CD4-positive, alpha-beta T cell treated with Interleukin-15 for 4 hours (primary cell): ENCODE measurements at regions not wholly inside any gene's neighbourhood (a gene's known extent, or its start where the extent isn't known, plus 50 kb on each side); places are given as distances from the start of the nearest gene placed in this dataset.

Experiments
- DNase-seq: peaks from one replicate; pipeline ENCODE4 v3.0.0-alpha.2; 2020; ENCODE audit warnings: low spot score

DNA sequence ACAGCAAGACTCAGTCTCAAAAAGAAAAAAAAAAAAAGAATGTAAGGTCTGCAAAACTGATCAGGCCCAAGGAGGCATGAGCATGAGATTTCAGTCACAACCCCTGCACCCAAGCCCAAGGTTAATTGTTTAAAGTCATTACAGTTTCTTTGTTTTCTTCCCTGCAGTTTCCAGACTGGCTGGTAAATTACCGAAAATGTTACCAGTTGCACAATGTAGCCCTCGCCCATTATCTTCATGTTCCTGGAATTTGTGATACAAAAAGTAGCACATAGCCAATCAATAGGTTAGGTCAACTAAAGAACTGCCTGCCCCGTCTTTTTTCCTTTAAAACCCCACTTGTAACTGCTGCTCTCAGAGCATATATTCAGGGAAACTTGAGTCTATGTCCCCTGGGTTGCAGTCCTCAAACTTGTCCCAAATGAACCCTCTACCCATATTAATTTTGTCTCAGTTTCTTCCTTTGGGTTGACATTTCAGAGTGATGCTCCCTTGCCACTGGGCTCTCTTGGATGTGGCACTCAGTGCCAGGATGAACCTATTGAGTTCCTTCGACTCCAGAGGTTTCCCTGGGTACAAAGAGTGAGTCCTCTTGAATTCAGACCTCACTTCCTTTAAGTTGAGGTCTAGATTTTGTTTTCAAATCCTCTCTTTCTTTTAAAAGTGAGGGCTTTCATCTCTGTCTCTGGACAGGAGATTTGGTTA lies 216.2 kb upstream of the HS6ST1 start:
- no peak for DNase-seq

DNA sequence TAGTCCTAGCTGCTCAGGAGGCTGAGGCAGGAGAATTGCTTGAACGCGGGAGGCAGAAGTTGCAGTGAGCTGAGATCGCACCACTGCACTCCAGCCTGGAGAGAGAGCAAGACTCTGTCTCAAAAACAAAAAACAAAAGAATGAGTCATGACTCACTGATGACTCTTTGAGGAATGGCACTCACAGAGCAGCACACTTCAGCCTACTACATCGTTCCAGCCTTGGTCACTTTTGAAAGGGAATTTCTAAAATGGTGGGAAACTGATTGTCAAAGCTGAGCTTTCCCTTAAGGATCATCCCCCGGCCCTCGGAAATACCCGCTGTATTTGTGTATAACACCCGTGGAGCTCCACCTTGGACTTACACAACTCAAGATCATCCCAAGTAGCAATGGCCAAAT lies 217.3 kb upstream of the HS6ST1 start:
- no peak for DNase-seq

DNA sequence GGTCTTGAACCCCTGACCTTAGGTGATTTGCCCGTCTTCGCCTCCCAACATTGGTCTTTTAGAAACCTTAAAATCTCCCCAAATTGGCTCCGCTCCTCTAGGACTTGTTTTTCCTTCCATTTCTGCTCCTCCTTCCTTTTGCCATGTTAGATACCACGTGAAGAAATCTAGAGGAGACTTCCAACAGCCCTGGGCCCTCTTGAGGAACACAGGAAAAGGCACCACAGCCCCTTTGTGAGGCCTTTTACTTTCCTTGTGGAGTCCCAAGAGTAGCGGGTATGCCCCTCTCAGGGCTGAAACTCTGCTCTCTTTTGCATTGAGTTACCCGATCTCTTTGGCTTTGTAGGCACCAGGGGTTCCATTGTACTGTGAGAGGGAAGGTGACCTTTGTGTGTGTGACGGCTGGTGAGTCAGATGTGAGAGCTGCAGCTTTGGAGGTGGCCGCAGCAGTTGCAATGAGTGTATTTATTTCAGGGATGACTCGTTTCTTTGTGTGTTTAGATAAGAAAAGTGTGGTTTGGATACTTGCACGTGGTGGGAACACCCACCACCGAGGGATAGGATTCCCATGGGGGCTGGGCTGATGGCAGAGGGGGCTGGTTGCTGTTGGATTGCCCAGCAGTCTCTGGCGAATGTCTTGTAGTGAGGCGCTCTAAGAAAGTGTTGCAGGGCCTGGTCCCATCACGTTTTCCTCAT lies 218.4 kb upstream of the HS6ST1 start:
- DNase-seq = no peak

- DNase-seq = no peak
Measured at GRCh38 chr2:128537646-128538045, 219.0 kb upstream of the HS6ST1 start.

GRCh38 chr2:128538396-128538795 lies 219.7 kb upstream of the HS6ST1 start:
- no peak for DNase-seq

- no peak for DNase-seq
Measured at GRCh38 chr2:128540670-128541069, 222.0 kb upstream of the HS6ST1 start.

- DNase-seq = no peak
Measured at GRCh38 chr2:128541448-128541847, 222.8 kb upstream of the HS6ST1 start.

GRCh38 chr2:128543036-128543435 lies 224.4 kb upstream of the HS6ST1 start:
- DNase-seq = no peak

DNA sequence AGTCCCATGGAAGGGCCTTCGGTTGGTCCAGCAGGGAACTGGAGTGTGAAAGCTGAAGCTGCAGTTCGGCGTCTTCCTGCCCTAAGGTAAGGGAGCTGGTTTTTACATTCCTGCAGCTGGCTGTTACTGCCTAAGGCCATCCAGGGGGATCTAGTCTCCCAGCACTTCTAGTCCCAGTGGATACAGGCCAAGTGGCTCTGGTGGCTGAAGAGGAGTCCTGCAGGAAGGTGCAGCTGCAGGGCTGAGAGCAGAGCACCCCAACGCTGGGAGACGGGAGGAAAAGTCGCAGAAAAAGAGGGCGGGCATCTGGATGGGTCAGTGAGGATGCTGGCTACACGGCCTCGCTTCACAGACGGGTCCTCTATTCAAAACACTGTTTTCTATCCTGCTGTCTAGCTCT lies 225.0 kb upstream of the HS6ST1 start:
- no peak for DNase-seq

DNA sequence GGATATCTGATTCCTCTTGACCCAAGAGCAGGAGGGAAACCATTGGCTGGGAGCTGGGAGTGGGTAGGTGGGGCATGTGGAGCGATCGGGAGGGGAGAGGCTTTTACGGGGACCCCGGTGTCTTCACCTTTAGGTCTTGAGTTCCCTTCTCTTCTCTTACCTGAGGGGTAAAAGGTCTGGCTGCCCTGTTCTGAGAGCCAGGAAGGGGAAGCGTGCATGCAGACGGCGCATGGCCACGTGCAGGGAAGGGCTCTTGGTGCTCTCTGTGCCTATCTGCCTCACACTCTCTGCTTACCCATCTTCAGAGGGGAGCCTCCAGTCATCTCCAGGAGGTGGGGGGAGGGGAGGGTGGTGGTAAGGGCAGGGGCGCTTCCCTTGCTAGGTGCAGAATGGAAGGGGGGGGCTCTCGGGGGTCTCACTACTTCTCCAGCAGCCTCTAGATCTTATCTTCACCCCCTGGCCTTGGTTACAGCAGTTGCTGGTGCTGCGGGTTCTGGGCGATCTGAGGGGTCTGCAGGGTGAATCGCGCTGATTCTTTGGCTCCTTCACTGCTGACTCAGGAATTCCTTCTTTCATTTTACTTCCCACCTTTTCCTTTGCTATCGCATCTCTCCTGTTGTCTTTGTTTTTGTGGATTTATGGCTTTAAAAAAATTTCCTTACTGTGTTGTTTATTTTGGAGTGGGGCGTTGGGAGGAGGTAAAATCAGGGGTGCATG lies 225.8 kb upstream of the HS6ST1 start:
- no peak for DNase-seq

- no peak for DNase-seq
Measured at GRCh38 chr2:128545085-128545484, 226.4 kb upstream of the HS6ST1 start.

GRCh38 chr2:128545829-128546228 lies 227.2 kb upstream of the HS6ST1 start:
- no peak for DNase-seq

GRCh38 chr2:128547667-128548066 lies 229.0 kb upstream of the HS6ST1 start:
- DNase-seq = no peak

DNA sequence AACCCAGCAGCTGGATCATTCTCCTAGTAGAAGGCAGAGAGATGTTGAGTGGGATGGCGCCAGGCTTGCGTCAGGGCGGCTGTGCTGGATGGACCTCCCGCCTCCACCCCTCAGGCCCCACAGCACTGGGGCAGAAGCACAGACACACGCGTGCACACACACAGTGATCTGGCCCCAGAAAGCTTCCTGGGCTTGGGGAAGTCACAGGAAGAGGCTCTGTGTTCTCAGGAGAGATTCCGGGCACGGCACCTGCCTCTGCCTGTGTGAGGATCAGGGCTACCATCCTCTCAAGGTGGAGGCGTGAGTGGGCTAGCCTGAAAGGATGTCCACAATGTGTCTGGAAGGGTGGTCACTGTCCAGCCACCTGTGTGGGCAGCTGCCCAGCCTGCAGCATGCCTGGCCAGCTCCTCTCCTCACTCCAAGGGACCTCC lies 229.8 kb upstream of the HS6ST1 start:
- DNase-seq = no peak

DNA sequence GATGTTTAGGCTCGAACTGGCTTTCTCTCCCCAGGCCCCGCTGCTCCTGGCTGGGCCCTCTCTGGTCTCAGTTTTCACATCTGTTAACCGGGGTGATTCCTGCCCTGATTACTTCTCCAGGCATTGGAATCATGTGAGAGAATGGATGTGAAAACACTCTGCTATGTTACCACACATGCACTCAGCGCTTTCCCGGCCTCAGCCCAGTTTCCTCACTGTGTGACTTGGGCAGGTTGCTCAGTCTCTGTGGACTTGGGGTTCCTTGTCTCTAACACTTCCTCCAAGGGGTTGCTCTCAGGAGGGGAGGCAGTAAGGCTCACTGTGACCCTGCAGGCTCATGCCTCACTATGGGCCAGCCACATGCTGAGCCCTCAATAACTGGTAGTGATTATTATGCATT lies 230.4 kb upstream of the HS6ST1 start:
- DNase-seq = no peak

GRCh38 chr2:128549646-128550260 lies 231.1 kb upstream of the HS6ST1 start:
- DNase-seq = no peak

DNA sequence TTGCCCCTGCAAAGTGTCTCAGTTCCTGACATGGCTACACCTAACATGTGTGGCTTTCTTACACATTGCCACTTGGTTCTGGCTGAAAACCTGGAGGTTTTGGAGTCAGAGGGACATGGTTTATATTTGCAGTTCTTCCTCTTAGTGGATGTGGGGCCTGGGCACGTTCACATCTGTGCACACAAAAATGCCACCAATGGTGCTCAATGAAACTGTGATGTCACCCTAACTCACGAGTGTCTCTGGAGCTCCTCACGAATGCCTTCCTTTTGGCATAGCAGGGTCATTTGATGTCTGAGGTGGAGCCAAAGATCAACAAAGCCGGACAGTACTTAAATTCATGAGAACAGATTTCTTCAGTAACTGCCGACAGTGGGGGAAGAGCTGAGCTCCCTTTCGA lies 231.7 kb upstream of the HS6ST1 start:
- no peak for DNase-seq

- no peak for DNase-seq
Measured at GRCh38 chr2:128550801-128551416, 232.2 kb upstream of the HS6ST1 start.

DNA sequence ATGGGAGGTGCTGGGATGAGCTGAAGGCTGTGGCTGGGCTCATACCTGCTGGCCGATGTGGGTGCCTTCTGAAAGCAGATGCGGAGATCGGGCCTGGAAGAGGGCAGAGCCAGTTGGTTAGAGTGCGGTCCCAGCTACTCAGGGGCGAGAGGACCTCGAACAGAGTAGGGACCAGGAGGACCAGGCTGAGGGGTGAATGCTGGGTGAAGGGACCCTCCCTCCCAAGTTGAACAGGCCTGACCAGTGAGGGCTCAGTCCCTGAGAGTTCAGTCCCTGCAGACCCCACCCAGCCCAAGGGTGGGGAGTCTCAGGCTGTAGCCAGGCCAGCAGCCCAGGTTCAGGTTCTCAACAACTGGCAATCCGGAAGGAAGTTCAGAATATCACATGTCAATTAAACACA lies 232.8 kb upstream of the HS6ST1 start:
- no peak for DNase-seq

DNA sequence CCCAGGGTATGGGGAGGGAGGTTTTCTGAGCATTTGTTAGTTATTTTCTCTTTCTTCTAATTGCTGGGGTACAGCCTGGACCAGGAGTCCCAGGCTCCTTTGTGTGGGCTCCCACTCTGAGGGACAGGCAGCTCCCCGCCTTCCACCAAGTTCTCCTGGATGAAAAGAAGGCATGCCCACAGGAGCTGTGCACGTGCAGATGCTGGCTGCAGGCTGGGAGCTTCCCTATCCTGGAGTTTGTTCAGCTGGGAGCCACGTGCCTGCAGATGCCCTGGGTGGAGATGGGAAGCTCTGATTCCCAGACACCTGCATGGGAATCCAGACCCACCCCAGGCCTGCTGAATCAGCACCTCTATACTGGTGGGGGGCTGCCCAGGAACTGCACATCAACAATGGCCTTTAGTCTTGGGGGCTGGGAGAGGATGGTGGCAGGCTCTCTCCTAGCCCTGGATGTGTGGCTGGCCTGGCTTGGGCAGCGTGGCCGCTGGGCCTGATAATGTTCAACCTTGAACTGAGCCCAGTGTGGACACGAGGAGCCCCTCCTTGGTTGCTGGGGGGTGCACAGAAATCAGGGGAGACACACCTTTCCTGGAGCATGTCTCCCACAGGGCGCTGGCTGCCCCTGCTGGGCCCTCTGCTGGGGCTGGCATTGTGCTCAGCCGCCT lies 233.6 kb upstream of the HS6ST1 start:
- DNase-seq = no peak

DNA sequence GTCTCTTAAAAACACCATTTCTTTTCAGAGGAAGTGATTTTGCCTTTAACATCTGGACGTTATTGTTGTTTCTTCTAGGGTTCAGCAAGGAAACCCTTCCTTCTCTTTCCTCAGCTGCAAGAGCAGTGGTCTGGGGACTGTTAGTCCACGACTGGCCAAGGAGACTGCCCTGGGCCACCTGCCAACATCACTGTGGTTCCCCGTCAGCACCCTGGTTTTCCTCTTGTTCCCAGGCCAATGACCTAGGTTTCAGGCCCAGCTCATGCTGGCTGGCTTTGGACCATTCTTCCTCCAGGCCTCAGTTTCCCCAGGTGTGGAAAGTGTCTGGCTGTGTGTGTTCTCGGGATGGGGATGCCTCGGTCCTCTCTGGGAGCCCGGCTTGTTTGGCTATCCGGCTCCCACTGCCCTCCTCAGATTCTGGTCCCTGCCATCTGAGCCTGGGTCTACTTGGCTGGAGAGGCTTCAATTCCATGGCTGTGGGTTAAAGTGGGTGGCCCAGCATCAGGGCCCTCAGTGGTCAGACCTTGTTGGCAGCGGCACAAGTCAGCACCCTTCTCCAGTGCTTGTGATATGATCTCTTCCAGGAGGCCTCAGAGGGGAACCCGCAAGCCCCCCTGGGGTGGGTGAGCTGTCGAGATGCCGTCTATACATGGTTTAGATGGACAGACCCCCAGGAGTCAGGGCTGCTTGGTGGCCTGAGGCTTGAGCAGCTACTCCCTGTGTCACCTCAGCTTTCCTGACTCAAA lies 234.3 kb upstream of the HS6ST1 start:
- no peak for DNase-seq
